ENCODE measurements at regions not wholly inside any gene's neighbourhood (a gene's known extent, or its start where the extent isn't known, plus 50 kb on each side); places are given as distances from the start of the nearest gene placed in this dataset.

DNA sequence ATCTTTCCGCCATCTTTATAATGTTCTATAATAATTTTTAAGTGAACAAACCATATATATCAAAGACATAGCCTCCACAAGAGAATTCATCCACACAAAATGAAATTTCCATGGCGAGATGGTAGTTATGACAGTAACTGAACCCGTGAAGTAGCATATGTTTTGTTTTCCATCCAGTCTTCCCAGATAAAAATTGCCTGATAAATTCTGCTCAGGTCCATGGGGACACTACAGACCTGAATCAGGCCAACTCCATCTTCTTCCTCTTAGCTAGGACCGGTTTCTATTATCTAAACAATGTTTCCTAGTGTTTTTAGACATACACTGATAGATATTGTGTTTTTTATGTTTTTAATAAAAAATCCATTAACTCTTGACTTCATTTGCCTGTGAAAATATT is 235.7 kb downstream of the PLK2 start:
- TF ChIP-seq EP300 (IDR thresholded peaks at IDR 0.05), result no peak
- TF ChIP-seq, protein P1, sequence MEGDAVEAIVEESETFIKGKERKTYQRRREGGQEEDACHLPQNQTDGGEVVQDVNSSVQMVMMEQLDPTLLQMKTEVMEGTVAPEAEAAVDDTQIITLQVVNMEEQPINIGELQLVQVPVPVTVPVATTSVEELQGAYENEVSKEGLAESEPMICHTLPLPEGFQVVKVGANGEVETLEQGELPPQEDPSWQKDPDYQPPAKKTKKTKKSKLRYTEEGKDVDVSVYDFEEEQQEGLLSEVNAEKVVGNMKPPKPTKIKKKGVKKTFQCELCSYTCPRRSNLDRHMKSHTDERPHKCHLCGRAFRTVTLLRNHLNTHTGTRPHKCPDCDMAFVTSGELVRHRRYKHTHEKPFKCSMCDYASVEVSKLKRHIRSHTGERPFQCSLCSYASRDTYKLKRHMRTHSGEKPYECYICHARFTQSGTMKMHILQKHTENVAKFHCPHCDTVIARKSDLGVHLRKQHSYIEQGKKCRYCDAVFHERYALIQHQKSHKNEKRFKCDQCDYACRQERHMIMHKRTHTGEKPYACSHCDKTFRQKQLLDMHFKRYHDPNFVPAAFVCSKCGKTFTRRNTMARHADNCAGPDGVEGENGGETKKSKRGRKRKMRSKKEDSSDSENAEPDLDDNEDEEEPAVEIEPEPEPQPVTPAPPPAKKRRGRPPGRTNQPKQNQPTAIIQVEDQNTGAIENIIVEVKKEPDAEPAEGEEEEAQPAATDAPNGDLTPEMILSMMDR (IDR thresholded peaks at IDR 0.05), result no peak
